Heart left ventricle (tissue), 16 donors: ENCODE measurements at regions not wholly inside any gene's neighbourhood (a gene's known extent, or its start where the extent isn't known, plus 50 kb on each side); places are given as distances from the start of the nearest gene placed in this dataset.

ENCODE experiments used
- ATAC-seq, 4 donors: fragments of 200-7000 bp; cut with Tn5 transposase; one replicate each; pipeline ENCODE4 v1.9.1; 2020 to 2022; ENCODE audit warnings: moderate library complexity in 4 of 4, mild to moderate bottlenecking in 3 of 4, moderate number of reproducible peaks in 1 of 4
- DNase-seq, 5 donors: peaks; one replicate each; pipeline ENCODE4 v3.0.0-alpha.2; 2020
- H3K27ac ChIP-seq, 12 donors: fragments of 200-600 bp; sonication (generic) in 4 of 12; one replicate each; pipeline versions ENCODE4 v1.5.0 to v1.8.0; 2016 to 2022; ENCODE audit warnings: mild to moderate bottlenecking in 2 of 12
- H3K27me3 ChIP-seq, 9 donors: fragments of 200-600 bp; sonication (generic) in 2 of 9; one replicate each; pipeline versions ENCODE4 v1.5.1 to v1.8.0; 2016 to 2022; ENCODE audit warnings: mild to moderate bottlenecking in 3 of 9
- H3K36me3 ChIP-seq, 9 donors: fragments of 200-600 bp; sonication (generic) in 2 of 9; one replicate each; pipeline versions ENCODE4 v1.5.0 to v1.8.0; 2018 to 2022; ENCODE audit warnings: mild to moderate bottlenecking in 2 of 9
- H3K4me1 ChIP-seq, 12 donors: fragments of 200-600 bp; sonication (generic) in 4 of 12; one replicate each; pipeline versions ENCODE4 v1.5.0 to v1.8.0; 2016 to 2022; ENCODE audit warnings: mild to moderate bottlenecking in 3 of 12
- H3K4me3 ChIP-seq, 12 donors: fragments of 200-600 bp; sonication (generic) in 4 of 12; one replicate each; pipeline versions ENCODE4 v1.5.0 to v1.8.0; 2017 to 2022; ENCODE audit warnings: mild to moderate bottlenecking in 9 of 12, moderate library complexity in 4 of 12
- H3K9me3 ChIP-seq, 12 donors: fragments of 200-600 bp; sonication (generic) in 4 of 12; one replicate each; pipeline versions ENCODE4 v1.5.0 to v1.8.0; 2016 to 2022; ENCODE audit warnings: mild to moderate bottlenecking in 1 of 12
- CTCF ChIP-seq, 12 donors: fragments of 200-600 bp; sonication (generic) in 4 of 12; IDR thresholded peaks; one replicate each; pipeline versions ENCODE4 v1.5.0 to v1.8.0; 2018 to 2022; ENCODE audit warnings: antibody characterized with exemption in 12 of 12, mild to moderate bottlenecking in 5 of 12
- POLR2A ChIP-seq, 2 donors: fragments of 450-650 bp; IDR thresholded peaks; one replicate each; pipeline ENCODE4 v1.6.1; 2017; ENCODE audit warnings: antibody characterized with exemption in 2 of 2, mild to moderate bottlenecking in 2 of 2, moderate library complexity in 2 of 2
- WGBS, 4 donors: extraction: QIAGEN DNeasy Blood & Tissue Kit in 2 of 4; methylation state at CpG; one replicate each; pipeline versions ENCODE4 v1.1.5 to v1.1.7; 2013 to 2018; 5-methylcytosine and 5-hydroxymethylcytosine counted together
- intact Hi-C, 10 donors: fragments of 100-400 bp; cut with DNase I; formaldehyde crosslinking; loops; one replicate each; pipeline versions ENCODE4 v1.11.1 to v1.14.2; 2022
- donor health status: ischemic (EF 13 %, LVEDD 7.1; RV severe dilation, severe dysfunction).
- donor health status: healthy with polysubstance abuse.
- donor health status: DM: no; HTN: yes; CAD: no.
- donor health status: DM: no; HTN: no; CAD: no.
- donor health status: ischemic (EF 25% LVEDD 6.9; RV normal size, moderate dysfunction).
- donor health status: ischemic (EF 25% LVEDD 5.7; RV mildly dilated, moderate dysfunction).
- donor health status: healthy.
- donor health status: DM: yes; HTN: yes; CAD: no.
- donor health status: ischemic (EF 35%, LVEDD 5.7; RV mildly dilated, moderate dysfunction).
- donor health status: nonischemic (EF 11% LVEDD 7.7; RV severe dilation, severe dysfunction).
- donor health status: DM: yes; HTN: yes; CAD: no.
- donor health status: PGD.
- donor health status: ischemic (EF 29% LVEDD 5.4; RV normal size, mild dysfunction).
- donor health status: nonischemic (EF 23%, LVEDD 6.1; RV moderate dilation, normal function).

GRCh38 chr2:220662431-220662830, 909.7 kb downstream of the EPHA4 start:
- Histone ChIP-seq H3K9me3 (no peaks in the 10 kb centered on the region), H3K27ac (no peak overlapping the region), H3K4me1 (no peaks in the 10 kb centered on the region), H3K36me3 (no peaks in the 10 kb centered on the region), H3K27me3 (no peaks in the 10 kb centered on the region), H3K4me3 (no peak overlapping the region)
- no peak for TF ChIP-seq CTCF (IDR thresholded peaks at IDR 0.05)
- no peak for TF ChIP-seq POLR2A (IDR thresholded peaks at IDR 0.05)
- WGBS, 4 donors = 72 to 84% (median 75%) methylated on average over 3 of the region's 3 CpGs
- DNase-seq (no peak), ATAC-seq (no peak)
- intact Hi-C loops = no loop called here

- Histone ChIP-seq H3K4me1 (no peaks in the 10 kb centered on the region), H3K27me3 (no peaks in the 10 kb centered on the region), H3K4me3 (no peak overlapping the region), H3K9me3 (no peaks in the 10 kb centered on the region), H3K27ac (no peak overlapping the region), H3K36me3 (no peaks in the 10 kb centered on the region)
- DNase-seq = no peak
- intact Hi-C loops = no loop called here
- no peak for ATAC-seq
- TF ChIP-seq POLR2A (IDR thresholded peaks at IDR 0.05) (no peak), CTCF (IDR thresholded peaks at IDR 0.05) (no peak)
Observed at GRCh38 chr2:220663065-220663464, 909.0 kb downstream of the EPHA4 start.

- ATAC-seq (peak in 3 of 4 donors; percentile 55 to 93 (median 86)), DNase-seq (peak in 1 of 5 donors; percentile 32)
- Histone ChIP-seq H3K27ac (peak overlapping the region in 1 of 12 donors; percentile 35), H3K9me3 (no peaks in the 10 kb centered on the region), H3K4me3 (no peak overlapping the region), H3K4me1 (no peaks in the 10 kb centered on the region), H3K36me3 (no peaks in the 10 kb centered on the region), H3K27me3 (no peaks in the 10 kb centered on the region)
- 69 to 79% (median 76%) methylated on average over 8 of the region's 8 CpGs for WGBS, 4 donors
- intact Hi-C loops = no loop called here
- TF ChIP-seq CTCF (IDR thresholded peaks at IDR 0.05) = no peak
- TF ChIP-seq POLR2A (IDR thresholded peaks at IDR 0.05) = no peak
Observed at GRCh38 chr2:220664272-220665107, 907.6 kb downstream of the EPHA4 start.

- intact Hi-C loops = no loop called here
- WGBS, 4 donors = 72 to 83% (median 76%) methylated on average over 3 of the region's 3 CpGs
- Histone ChIP-seq H3K4me1 (no peaks in the 10 kb centered on the region), H3K4me3 (no peak overlapping the region), H3K36me3 (no peaks in the 10 kb centered on the region), H3K9me3 (no peaks in the 10 kb centered on the region), H3K27ac (no peak overlapping the region), H3K27me3 (no peaks in the 10 kb centered on the region)
- DNase-seq (no peak), ATAC-seq (peak in 2 of 4 donors; percentile 13 to 29)
- TF ChIP-seq POLR2A (IDR thresholded peaks at IDR 0.05) (no peak), CTCF (IDR thresholded peaks at IDR 0.05) (no peak)
Observed at GRCh38 chr2:220665108-220665471, 907.0 kb downstream of the EPHA4 start.
